Erythroblast (primary cell): ENCODE measurements at regions not wholly inside any gene's neighbourhood (a gene's known extent, or its start where the extent isn't known, plus 50 kb on each side); places are given as distances from the start of the nearest gene placed in this dataset.

ENCODE experiments used
- DNase-seq, 2 experiments: peaks; one replicate each; lab custom pipeline; 2025; lab: John Stamatoyannopoulos, UW
- GATA1 ChIP-seq: IDR thresholded peaks from 2 replicates; pipeline ENCODE4 v1.6.1; 2011; ENCODE audit warnings: low read depth, mild to moderate bottlenecking, control low read depth, low read length, moderate library complexity
- POLR2A ChIP-seq: IDR thresholded peaks from 2 replicates; pipeline ENCODE4 v1.6.1; 2011; ENCODE audit warnings: mild to moderate bottlenecking, low read length

DNA sequence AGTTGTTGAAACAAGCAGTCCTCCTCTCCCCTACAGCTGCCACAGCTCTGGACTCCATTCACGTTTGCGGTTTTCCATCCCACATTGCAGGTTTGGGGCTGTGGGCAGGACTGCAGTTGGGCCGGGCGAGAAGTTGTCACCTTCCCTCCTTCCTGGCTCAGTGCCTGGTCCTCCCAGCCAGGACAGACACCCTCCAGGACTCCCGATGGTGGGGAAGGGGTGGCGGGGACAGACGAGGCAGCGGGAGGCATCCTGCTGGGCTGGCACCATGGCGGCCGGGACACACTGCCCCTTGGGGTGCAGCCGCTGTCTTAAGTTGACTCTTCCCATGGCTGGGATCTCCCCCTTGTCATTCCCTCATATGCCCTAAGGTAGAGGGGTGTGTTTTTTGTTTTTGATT lies 615.2 kb downstream of the BRD1 start:
- DNase-seq, result no peak
- no peak for TF ChIP-seq GATA1
- no peak for TF ChIP-seq POLR2A

GRCh38 chr22:49212002-49212401 lies 615.7 kb downstream of the BRD1 start:
- DNase-seq, result no peak

DNA sequence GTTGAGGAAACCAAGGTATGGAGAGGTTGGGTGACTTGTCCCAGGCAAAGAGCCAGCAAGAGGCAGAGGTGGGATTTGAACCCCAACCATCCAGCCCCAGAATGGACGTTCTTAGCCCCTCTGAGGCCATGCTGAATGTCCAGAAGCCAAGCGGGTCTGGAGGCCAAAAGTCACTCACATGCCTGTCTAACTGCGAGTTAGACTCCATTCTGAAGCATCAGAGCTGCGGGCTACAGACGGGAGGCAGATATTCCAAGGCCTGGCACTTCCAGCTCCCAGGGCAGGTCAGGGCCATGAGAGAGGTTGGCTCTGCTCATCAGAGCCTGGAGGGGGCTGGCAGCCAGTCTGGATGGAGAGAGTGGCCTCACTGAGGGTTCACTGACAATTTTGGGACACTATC lies 616.5 kb downstream of the BRD1 start:
- TF ChIP-seq GATA1, result no peak
- no peak for TF ChIP-seq POLR2A
- no peak for DNase-seq

More at GRCh38 chr22:49212002-49212401, 615.7 kb downstream of the BRD1 start:
- TF ChIP-seq GATA1 (no peak), POLR2A (no peak)

DNA sequence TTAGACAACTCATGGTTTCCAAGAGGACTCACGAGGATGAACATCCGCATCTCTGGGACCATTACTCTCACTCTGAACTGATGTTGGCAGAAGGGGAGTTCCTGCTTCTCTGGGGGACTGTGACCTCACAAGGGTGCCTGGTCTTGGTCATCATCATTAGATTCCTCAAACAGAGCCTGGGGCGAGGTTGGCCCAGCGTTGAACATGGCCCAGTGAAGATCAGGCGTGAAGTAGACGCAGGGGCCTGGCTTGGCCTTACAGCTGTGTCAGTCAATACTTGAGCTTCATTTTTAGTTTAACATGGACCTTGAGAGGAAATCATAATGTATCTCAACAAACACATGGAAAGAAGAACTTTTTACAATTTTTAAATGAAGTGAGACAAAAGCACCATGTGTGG lies 617.1 kb downstream of the BRD1 start:
- DNase-seq, result no peak
- TF ChIP-seq GATA1 (no peak), POLR2A (no peak)

DNA sequence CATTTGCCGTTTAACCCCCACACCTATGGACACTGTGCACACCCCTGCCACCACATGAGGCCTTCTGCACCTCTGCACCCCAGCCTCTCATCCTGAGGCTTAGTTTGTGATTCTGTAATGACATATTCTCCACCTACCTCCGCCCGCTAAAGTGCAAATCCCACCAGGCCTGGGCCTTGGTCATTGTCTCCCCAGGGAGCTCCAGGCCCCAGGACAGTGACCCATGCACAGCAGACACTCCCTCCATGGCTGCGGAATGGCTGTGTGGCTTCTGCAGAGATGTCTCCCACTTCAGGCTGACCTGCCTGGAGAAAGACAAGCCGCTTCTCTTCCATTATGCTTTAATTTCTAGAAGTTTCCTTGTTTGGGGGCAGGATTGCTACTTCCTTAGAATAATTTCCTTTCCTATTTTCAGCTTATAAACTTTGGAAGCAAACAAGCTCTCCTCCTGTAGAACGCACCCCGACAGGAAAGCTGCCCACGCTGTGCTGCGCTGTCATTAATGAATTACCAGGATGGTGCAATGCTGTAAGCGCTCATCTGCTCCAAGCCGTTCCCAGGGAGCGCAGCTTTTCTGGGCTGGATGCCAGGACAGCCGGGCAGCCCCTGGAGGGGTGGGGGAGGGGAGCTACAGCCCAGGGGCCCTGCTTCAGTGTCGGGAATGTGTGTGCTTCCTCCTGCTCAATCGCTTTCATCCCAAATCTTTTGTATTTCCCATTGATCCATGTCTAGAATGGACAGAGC lies 618.0 kb downstream of the BRD1 start:
- DNase-seq, result no peak
- TF ChIP-seq GATA1 (no peak), POLR2A (no peak)

- no peak for DNase-seq
Observed at GRCh38 chr22:49208768-49209252, 618.9 kb downstream of the BRD1 start.

DNA sequence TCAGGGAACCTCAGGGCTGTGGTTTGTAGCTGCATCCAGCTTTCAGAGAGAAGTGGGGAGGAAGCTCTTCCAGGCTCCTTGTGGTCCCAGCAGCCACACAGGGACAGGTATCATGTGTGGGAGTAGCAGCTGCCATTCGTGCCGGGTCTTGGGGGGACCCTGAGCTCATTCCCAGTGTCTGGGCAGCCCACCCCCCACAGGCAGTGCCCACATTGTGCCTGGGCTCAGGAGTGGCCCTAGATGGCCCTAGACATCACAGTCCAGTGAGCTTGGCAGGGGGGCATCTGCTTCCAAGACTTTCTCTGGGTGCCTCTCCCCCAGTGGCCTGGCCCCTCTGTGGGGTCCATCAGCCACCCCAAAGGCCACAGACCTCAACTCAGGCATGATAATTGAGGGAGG lies 619.7 kb downstream of the BRD1 start:
- TF ChIP-seq POLR2A, result no peak
- no peak for TF ChIP-seq GATA1

More at GRCh38 chr22:49208768-49209252, 618.9 kb downstream of the BRD1 start:
- TF ChIP-seq POLR2A, result no peak
- TF ChIP-seq GATA1, result no peak

GRCh38 chr22:49207008-49208003 lies 620.4 kb downstream of the BRD1 start:
- no peak for DNase-seq
- TF ChIP-seq GATA1 (no peak), POLR2A (no peak)

More for the DNA sequence above, 619.7 kb downstream of the BRD1 start:
- no peak for DNase-seq

GRCh38 chr22:49206281-49206680 lies 621.4 kb downstream of the BRD1 start:
- no peak for DNase-seq
- TF ChIP-seq GATA1 (no peak), POLR2A (no peak)

- no peak for TF ChIP-seq GATA1
- no peak for TF ChIP-seq POLR2A
- DNase-seq, result no peak
Observed at GRCh38 chr22:49205483-49205800, 622.2 kb downstream of the BRD1 start.

GRCh38 chr22:49204599-49205482 lies 622.8 kb downstream of the BRD1 start:
- DNase-seq, result no peak
- TF ChIP-seq POLR2A, result no peak
- no peak for TF ChIP-seq GATA1

GRCh38 chr22:49203859-49204598 lies 623.6 kb downstream of the BRD1 start:
- no peak for DNase-seq
- TF ChIP-seq GATA1, result no peak
- TF ChIP-seq POLR2A, result no peak
